AG04450 (cell line): ENCODE measurements at regions not wholly inside any gene's neighbourhood (a gene's known extent, or its start where the extent isn't known, plus 50 kb on each side); places are given as distances from the start of the nearest gene placed in this dataset.

Experiments
- CTCF ChIA-PET: fragments of 300-600, 350-600 bp; formaldehyde crosslinking; extraction: SDS; loops from one replicate; lab custom pipeline; 2022; ENCODE audit warnings: antibody characterized with exemption, inconsistent platforms; lab: Charles Lee
- POLR2A ChIA-PET: fragments of 350-600 bp; formaldehyde crosslinking; extraction: SDS; loops from one replicate; lab custom pipeline; 2021; ENCODE audit warnings: antibody characterized with exemption, inconsistent platforms; lab: Yijun Ruan, JAX
- DNase-seq: peaks from one replicate; pipeline ENCODE4 v3.0.0-alpha.2; 2011; ENCODE audit warnings: low read depth, low spot score
- H3K27ac ChIP-seq: one replicate; pipeline ENCODE4 v1.5.1; 2012; ENCODE audit warnings: low read depth, low read length, control low read depth
- H3K27me3 ChIP-seq: one replicate; pipeline ENCODE4 v1.6.0; 2012; ENCODE audit warnings: low read length; ENCODE audit not compliant: control insufficient read depth, insufficient read depth
- H3K4me3 ChIP-seq: 2 replicates; pipeline ENCODE4 v1.5.1; 2011; ENCODE audit warnings: mild to moderate bottlenecking, low read depth, low read length, control low read depth
- H3K9me3 ChIP-seq: 2 replicates; pipeline ENCODE4 v1.5.1; 2012; ENCODE audit warnings: low read length; ENCODE audit not compliant: control insufficient read depth, insufficient read depth
- CTCF ChIP-seq: IDR thresholded peaks from 2 replicates; pipeline ENCODE4 v1.5.1; 2011; ENCODE audit warnings: low read depth, low read length, control low read depth, inconsistent platforms

GRCh38 chr1:14010476-14010875, 310.5 kb downstream of the PRDM2 start:
- H3K27ac ChIP-seq, result no peak overlapping the region
- DNase-seq, result no peak
- ChIA-PET CTCF (no interaction called here), POLR2A (no interaction called here)
- no peak overlapping the region for H3K4me3 ChIP-seq
- no peak for TF ChIP-seq CTCF
- peaks cover 16% of the 10 kb centered on the region for H3K9me3 ChIP-seq
- no peaks in the 10 kb centered on the region for H3K27me3 ChIP-seq

- DNase-seq, result no peak
- peaks cover 16% of the 10 kb centered on the region for H3K9me3 ChIP-seq
- POLR2A ChIA-PET, result no interaction called here
- TF ChIP-seq CTCF, result no peak
- CTCF ChIA-PET, result no interaction called here
- no peaks in the 10 kb centered on the region for H3K27me3 ChIP-seq
- no peak overlapping the region for H3K4me3 ChIP-seq
- H3K27ac ChIP-seq, result no peak overlapping the region
Observed at GRCh38 chr1:14011132-14011531, 311.1 kb downstream of the PRDM2 start.

GRCh38 chr1:14011888-14012287, 311.9 kb downstream of the PRDM2 start:
- Histone ChIP-seq H3K9me3 (peaks cover 16% of the 10 kb centered on the region), H3K27ac (no peak overlapping the region), H3K4me3 (no peak overlapping the region), H3K27me3 (no peaks in the 10 kb centered on the region)
- ChIA-PET POLR2A (no interaction called here), CTCF (no interaction called here)
- DNase-seq, result no peak
- no peak for TF ChIP-seq CTCF

- TF ChIP-seq CTCF, result no peak
- CTCF ChIA-PET, result no interaction called here
- no peak overlapping the region for H3K27ac ChIP-seq
- no peaks in the 10 kb centered on the region for H3K27me3 ChIP-seq
- POLR2A ChIA-PET, result no interaction called here
- H3K4me3 ChIP-seq, result no peak overlapping the region
- peaks cover 30% of the 10 kb centered on the region for H3K9me3 ChIP-seq
- no peak for DNase-seq
Observed at GRCh38 chr1:14014929-14015328, 314.9 kb downstream of the PRDM2 start.

GRCh38 chr1:14015917-14016316, 315.9 kb downstream of the PRDM2 start:
- no peak for DNase-seq
- no peak for TF ChIP-seq CTCF
- ChIA-PET CTCF (no interaction called here), POLR2A (no interaction called here)
- Histone ChIP-seq H3K9me3 (peaks cover 28% of the 10 kb centered on the region), H3K4me3 (no peak overlapping the region), H3K27ac (no peak overlapping the region), H3K27me3 (no peaks in the 10 kb centered on the region)
